Stomach (tissue), 4 donors: ENCODE measurements at regions not wholly inside any gene's neighbourhood (a gene's known extent, or its start where the extent isn't known, plus 50 kb on each side); places are given as distances from the start of the nearest gene placed in this dataset.
A peak's percentile ranks its signal among the peaks of the same experiment; 100 is the strongest.

Experiments used
- EP300 ChIP-seq: sonication (generic); formaldehyde crosslinking; IDR thresholded peaks from one replicate; pipeline ENCODE4 v1.6.1; 2017; ENCODE audit warnings: antibody characterized with exemption
- POLR2A ChIP-seq, 4 donors: fragments of 450-650 bp; IDR thresholded peaks; one replicate each; pipeline ENCODE4 v1.6.1; 2016; ENCODE audit warnings: antibody characterized with exemption in 4 of 4, control low read depth in 2 of 4, mild to moderate bottlenecking in 1 of 4, moderate library complexity in 1 of 4
- POLR2AphosphoS5 ChIP-seq, 3 donors: sonication (generic); formaldehyde crosslinking; IDR thresholded peaks; one replicate each; pipeline ENCODE4 v1.6.1; 2016; ENCODE audit warnings: antibody characterized with exemption in 3 of 3
- TF ChIP-seq, protein P1 (sequence below), 7 experiments: fragments of 450-650 bp in 4 of 7; fragments of 200-600 bp in 3 of 7; sonication (generic) in 3 of 7; IDR thresholded peaks; one replicate each; pipeline ENCODE4 v1.5.1; 2016 to 2019; ENCODE audit warnings: antibody characterized with exemption in 7 of 7, control low read depth in 2 of 7, mild to moderate bottlenecking in 1 of 7

DNA sequence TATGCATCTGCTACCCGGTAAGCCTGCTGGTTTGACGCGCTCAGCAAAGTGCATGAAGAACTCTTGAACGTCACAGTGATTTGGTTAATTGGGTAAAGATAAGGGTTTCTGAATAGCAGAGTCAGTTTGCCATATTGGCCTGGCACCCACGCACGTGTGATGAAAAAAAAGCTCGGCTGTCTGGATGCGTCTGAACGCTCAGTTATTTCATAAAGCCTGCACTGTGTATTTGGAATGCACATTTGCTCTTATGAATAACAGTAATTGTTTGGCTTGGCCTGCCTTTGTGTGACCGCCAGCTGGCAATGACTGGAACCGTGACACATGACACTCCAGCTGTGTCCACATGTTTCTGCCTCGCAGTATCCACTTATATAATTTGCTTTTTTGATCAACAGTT lies 129.2 kb upstream of the MEIS1 start:
- TF ChIP-seq, protein P1, sequence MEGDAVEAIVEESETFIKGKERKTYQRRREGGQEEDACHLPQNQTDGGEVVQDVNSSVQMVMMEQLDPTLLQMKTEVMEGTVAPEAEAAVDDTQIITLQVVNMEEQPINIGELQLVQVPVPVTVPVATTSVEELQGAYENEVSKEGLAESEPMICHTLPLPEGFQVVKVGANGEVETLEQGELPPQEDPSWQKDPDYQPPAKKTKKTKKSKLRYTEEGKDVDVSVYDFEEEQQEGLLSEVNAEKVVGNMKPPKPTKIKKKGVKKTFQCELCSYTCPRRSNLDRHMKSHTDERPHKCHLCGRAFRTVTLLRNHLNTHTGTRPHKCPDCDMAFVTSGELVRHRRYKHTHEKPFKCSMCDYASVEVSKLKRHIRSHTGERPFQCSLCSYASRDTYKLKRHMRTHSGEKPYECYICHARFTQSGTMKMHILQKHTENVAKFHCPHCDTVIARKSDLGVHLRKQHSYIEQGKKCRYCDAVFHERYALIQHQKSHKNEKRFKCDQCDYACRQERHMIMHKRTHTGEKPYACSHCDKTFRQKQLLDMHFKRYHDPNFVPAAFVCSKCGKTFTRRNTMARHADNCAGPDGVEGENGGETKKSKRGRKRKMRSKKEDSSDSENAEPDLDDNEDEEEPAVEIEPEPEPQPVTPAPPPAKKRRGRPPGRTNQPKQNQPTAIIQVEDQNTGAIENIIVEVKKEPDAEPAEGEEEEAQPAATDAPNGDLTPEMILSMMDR (IDR thresholded peaks at IDR 0.05), result no peak
- TF ChIP-seq POLR2AphosphoS5 (IDR thresholded peaks at IDR 0.05) (peak in 2 of 3 donors; percentile 44 to 69), EP300 (no peak), POLR2A (IDR thresholded peaks at IDR 0.05) (no peak)
